Stimulated activated CD8-positive, alpha-beta memory T cell treated with anti-CD3 and anti-CD28 coated beads, Interleukin-7, amount 100 ng/mL, for 48 hours (primary cell): ENCODE measurements at regions not wholly inside any gene's neighbourhood (a gene's known extent, or its start where the extent isn't known, plus 50 kb on each side); places are given as distances from the start of the nearest gene placed in this dataset.
"Not testable (repeated sequence)": the region's sequence is repeated elsewhere in the genome, so short reads cannot be mapped to it uniquely, and the experiment has no call there.

Source experiments
- DNase-seq, 2 donors: peaks; one replicate each; pipeline ENCODE4 v3.0.0-alpha.2; 2020; ENCODE audit warnings: low read depth in 1 of 2; ENCODE audit errors: extremely low read depth in 1 of 2

DNA sequence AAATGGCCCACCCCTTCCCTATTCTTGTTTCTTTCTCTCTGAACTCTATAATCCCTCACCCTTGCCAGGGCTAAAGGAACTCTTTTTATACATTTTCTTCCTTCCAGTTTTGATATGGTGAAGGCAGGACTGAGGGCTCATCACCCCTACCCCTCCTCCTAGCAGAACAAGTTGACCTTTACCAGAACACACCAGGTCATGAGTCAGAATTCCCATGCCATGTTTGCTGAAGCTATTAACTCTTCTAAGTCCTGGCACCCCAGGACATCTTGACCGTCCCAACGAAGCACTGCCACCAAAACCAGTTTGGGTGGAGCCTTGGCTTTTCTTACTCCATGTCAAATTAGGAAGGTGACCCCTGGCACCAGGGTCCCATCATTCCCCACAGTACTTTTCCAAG lies 57.5 kb upstream of the DYNLT3 start:
- no peak for DNase-seq

DNA sequence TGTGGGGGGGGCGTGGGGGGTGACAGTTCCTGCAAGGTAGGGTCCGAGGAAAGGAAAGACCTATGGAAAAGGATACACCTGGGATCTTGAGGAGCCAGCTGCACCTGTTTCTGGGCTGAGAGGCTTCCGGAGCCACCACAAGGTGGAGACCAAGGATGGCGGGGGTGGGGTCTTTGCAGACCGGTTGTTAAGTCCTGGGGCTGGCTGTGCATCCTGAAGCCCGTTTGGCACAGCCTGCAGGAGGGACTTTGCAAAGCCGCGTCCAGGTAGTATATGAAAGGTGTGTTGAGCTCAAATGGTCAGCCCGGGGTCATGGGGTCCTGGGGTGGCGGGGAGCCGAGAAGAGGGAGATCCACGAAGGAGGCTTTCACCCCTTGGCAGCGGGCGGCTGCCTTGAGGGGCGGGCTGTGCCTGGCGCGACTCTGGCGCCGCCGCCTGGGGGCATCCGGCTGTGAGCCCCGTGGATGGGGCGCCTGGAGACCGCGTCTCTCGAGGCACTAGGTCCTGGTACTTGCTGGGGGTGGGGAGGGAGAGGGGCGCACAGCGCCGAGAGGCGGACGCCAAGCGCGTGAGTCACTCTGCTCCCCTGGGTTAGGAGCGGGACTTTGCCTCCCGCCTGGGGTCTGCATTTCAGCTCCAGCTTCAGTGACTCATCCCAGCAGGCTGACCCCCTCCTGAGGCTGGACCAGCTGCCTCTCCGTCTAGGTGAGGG lies 58.2 kb upstream of the DYNLT3 start:
- peak in 1 of 2 donors; percentile 0 for DNase-seq

DNA sequence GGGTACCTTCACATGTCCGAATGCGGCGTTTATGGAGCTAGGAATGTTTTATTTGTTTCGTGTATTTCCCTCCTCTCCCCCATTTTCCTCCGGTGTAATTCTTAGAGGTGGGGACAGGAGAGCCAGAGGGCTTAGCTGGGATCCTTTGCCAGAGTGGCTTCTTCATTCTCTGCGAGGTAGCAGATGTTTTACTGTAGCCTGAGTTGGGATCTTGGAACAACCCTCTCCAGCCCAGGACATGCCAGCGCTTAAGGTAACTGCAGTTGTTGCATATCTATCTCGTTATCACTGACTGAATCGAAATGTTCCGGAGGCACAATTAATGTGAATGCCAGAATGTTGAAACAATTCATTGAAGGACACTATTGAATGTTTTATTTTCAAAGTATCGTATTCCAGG lies 59.0 kb upstream of the DYNLT3 start:
- no peak for DNase-seq

DNA sequence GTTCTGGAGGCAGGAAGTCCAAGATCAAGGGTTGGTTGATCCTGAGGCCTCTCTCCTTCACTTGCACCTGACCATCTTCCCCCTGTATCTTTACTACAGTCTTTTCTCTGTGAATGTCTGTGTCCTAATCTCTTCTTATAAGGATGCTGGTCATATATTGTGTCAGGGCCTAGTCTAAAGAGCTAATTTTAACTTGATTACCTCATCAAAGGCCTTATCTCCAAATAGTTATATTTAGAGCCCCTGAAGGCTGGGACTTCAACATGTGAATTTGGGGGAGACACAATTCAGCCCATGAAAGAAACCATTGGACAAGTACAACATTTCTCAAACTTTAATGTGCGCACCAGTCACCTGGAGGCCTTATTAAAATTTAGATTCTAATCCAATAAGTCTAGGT lies 62.8 kb upstream of the DYNLT3 start:
- DNase-seq: no peak

DNA sequence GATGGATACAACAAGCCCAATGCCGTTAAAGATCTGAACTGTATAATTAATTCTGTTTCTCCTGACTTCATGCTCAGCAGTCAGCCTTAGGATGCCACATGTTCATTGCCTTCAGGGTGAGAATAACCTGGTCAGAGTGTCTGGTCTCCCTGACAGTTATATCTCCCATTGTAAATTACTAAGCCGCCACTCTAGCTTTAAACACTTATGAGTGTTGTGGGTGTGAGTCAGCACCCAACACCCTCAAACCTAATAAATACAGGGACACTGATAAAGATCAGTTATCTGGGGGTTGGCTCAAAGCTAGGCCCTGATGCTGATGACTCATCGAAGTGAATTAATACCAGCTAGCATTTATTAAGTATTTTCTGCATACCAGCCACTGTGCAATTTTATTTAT lies 64.9 kb upstream of the DYNLT3 start:
- DNase-seq: no peak

- DNase-seq: no peak
These were observed 65.4 kb upstream of the DYNLT3 start for GRCh38 chrX:37912777-37913176.

- no peak for DNase-seq
These were observed 70.8 kb upstream of the DYNLT3 start for GRCh38 chrX:37918168-37918567.

GRCh38 chrX:37918703-37919102 lies 71.3 kb upstream of the DYNLT3 start:
- DNase-seq: no peak

GRCh38 chrX:37921758-37922157 lies 74.4 kb upstream of the DYNLT3 start:
- DNase-seq: no peak

DNA sequence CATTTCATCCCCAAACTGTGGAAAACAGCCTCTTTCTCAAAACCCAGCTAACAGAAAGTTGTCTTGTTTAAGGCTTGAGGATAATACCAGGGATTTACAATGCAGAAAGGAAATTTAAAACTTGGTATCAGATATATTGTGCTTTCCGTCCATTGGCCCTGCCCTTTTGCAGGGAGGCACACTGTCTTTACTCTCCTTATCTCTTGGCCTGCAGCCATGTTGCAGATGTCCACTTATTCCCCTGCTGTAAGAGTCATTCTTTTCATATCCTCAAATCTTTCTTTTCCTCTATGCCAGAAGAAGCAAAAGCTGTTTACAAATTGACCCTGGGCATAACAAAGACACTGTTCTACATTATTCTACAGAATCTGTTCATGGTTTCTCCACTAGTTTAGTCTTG lies 75.6 kb upstream of the DYNLT3 start:
- DNase-seq: no peak

- not testable (repeated sequence) for DNase-seq
These were observed 78.4 kb upstream of the DYNLT3 start for GRCh38 chrX:37925761-37926160.

- no peak for DNase-seq
These were observed 79.3 kb upstream of the DYNLT3 start for GRCh38 chrX:37926700-37927099.

- no peak for DNase-seq
These were observed 64.2 kb upstream of the SYTL5 start for GRCh38 chrX:37942170-37942569.

DNA sequence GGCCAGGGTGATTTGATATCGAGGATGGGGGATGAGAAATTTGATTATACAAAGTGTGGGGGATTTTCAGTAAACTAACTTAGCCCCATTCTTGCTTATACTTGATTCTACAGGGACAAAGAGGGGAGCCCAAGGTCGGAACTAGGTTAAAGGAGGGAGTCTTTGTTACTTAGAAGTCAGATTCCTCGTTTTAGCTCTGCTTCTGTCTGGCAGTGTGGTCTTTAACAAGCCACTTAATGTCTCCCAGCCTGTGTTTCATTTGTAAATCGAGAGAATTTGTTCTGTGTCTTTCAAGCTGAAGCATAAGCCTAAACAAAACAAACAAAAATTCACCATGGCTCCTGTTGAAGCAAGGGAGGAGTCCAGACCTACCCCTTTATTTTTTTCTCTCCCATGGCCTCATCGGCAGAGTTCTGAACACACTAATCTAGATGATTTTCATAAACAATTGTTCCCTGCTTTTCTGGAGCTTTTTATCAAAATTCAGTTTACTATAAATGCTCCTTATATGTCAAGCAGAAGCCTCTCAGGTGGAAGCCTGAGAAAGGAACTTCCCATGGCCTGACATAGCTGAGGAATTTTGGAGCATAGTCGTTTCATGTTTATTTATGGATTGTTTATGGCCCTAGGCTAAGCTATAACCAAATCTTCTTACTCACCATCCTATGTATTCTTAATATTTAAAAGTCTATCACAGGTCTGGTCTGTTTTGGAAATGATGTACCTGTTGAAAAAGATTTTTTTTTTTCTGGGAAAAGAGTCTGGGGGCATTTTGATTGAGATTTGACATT lies 62.6 kb upstream of the SYTL5 start:
- no peak for DNase-seq

GRCh38 chrX:37946197-37946596 lies 60.2 kb upstream of the SYTL5 start:
- DNase-seq: no peak

GRCh38 chrX:37955273-37955672 lies 51.1 kb upstream of the SYTL5 start:
- DNase-seq: no peak

DNA sequence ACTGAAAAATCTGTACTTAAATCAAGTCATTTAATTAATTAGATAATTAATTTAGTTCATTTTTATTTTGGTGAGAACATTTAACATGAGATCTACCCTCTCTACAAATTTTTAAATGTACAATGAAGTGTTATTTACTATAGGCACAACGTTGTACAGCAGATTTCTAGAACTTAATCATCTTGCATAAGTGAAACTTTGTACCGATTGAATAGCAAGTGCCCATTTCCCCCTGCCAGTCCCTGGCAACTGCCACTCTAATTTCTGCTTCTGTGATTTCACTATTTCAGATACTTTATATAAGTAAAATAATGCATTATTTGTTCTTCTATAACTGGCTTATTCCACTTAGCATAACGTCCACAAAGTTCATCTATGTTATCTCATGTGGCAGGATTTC lies 50.1 kb upstream of the SYTL5 start:
- no peak for DNase-seq
